ENCODE measurements at regions not wholly inside any gene's neighbourhood (a gene's known extent, or its start where the extent isn't known, plus 50 kb on each side); places are given as distances from the start of the nearest gene placed in this dataset.

GRCh38 chr2:236728916-236729670 lies 159.5 kb downstream of the ACKR3 start:
- POLR2A ChIA-PET: no interaction called here
- BruUV-seq (replicated peaks): no TSS peak
- CTCF ChIA-PET (ENCODE audit: low intra/inter-chr PET ratio): no interaction called here

GRCh38 chr2:236730393-236730792 lies 160.8 kb downstream of the ACKR3 start:
- DNase-seq (ENCODE audit: extremely low read depth in 1 of 4, low spot score in 3 of 4): no peak
- Histone ChIP-seq H3K36me3 (ENCODE audit: control insufficient read depth, insufficient read depth, low read length) (no peaks in the 10 kb centered on the region), H3K4me1 (replicated peaks in 1 of 2; ENCODE audit: control insufficient read depth in 2 of 2, insufficient read depth in 2 of 2, low read length in 2 of 2) (no peaks in the 10 kb centered on the region; a peak in 1 of 5 replicates), H3K27me3 (ENCODE audit: control insufficient read depth in 2 of 2, insufficient read depth in 2 of 2, low read length in 2 of 2) (peaks cover 2 to 30% of the 10 kb centered on the region in 2 experiments; a peak in 4 of 5 replicates), H3K27ac (ENCODE audit: extremely low read depth, low read depth, low read length) (no peak overlapping the region), H4K20me1 (replicated peaks; ENCODE audit: control insufficient read depth, insufficient read depth, low read length) (no peaks in the 10 kb centered on the region), H3K4me2 (ENCODE audit: insufficient read depth, low read length) (no peak overlapping the region), H3K9ac (ENCODE audit: insufficient read depth in 1 of 2, low read depth in 2 of 2, low read length in 2 of 2) (no peak overlapping the region), H2AFZ (ENCODE audit: low read depth, low read length) (no peak overlapping the region), H3K9me3 (replicated peaks; ENCODE audit: control insufficient read depth, insufficient read depth, low read depth, low read length) (no peaks in the 10 kb centered on the region), H3K79me2 (ENCODE audit: control insufficient read depth, insufficient read depth, low read length) (no peaks in the 10 kb centered on the region), H3K9me1 (ENCODE audit: control insufficient read depth, insufficient read depth, low read length) (no peaks in the 10 kb centered on the region), H3K4me3 (no peak overlapping the region)
- ATAC-seq: no peak
- WGBS (ENCODE audit: insufficient coverage, low coverage, missing lambda C conversion rate): 0% methylated on average over 10 of the region's 10 CpGs
- no peak for FAIRE-seq
- in situ Hi-C loops (cut with MboI): no loop called here
- CTCF ChIA-PET (ENCODE audit: low intra/inter-chr PET ratio): no interaction called here
- BruUV-seq (replicated peaks): no TSS peak
- POLR2A ChIA-PET: no interaction called here
- intact Hi-C loops (cut with micrococcal nuclease): no loop called here
- no peak for TF ChIP-seq CBFA2T2 (conservative IDR thresholded peaks at IDR 0.05)
- TF ChIP-seq NR1H2 (CRISPR knock-in tag; IDR thresholded peaks at IDR 0.05): no peak
- no peak for TF ChIP-seq FOXP4 (CRISPR knock-in tag; IDR thresholded peaks at IDR 0.05; ENCODE audit: borderline replicate concordance)
- no peak for TF ChIP-seq NFE2 (IDR thresholded peaks at IDR 0.05; ENCODE audit: low read depth)
- no peak for TF ChIP-seq ZNF165 (CRISPR knock-in tag; IDR thresholded peaks at IDR 0.05; ENCODE audit: borderline replicate concordance)
- TF ChIP-seq TEAD4 (IDR thresholded peaks at IDR 0.05; ENCODE audit: low read length): no peak
- TF ChIP-seq TEAD4 (CRISPR knock-in tag; IDR thresholded peaks at IDR 0.05; ENCODE audit: borderline replicate concordance): no peak
- no peak for TF ChIP-seq PRPF4 (IDR thresholded peaks at IDR 0.05; ENCODE audit: insufficient read depth, low read depth, low read length, poor library complexity, severe bottlenecking)
- no peak for TF ChIP-seq ELF4 (CRISPR knock-in tag; IDR thresholded peaks at IDR 0.05)
- no peak for TF ChIP-seq ZNF707 (CRISPR knock-in tag; conservative IDR thresholded peaks at IDR 0.05)
- TF ChIP-seq SRSF1 (IDR thresholded peaks at IDR 0.05; ENCODE audit: low read depth, low read length): no peak

More at GRCh38 chr2:236728916-236729670, 159.5 kb downstream of the ACKR3 start:
- WGBS (ENCODE audit: insufficient coverage, low coverage, missing lambda C conversion rate): 1% methylated on average over 12 of the region's 13 CpGs
- Histone ChIP-seq H3K4me1 (replicated peaks in 1 of 2; ENCODE audit: control insufficient read depth in 2 of 2, insufficient read depth in 2 of 2, low read length in 2 of 2) (no peaks in the 10 kb centered on the region; a peak in 1 of 5 replicates), H3K27ac (ENCODE audit: extremely low read depth, low read depth, low read length) (no peak overlapping the region), H3K27me3 (ENCODE audit: control insufficient read depth in 2 of 2, insufficient read depth in 2 of 2, low read length in 2 of 2) (peaks cover 2 to 30% of the 10 kb centered on the region in 2 experiments; a peak in 4 of 5 replicates), H3K9me3 (replicated peaks; ENCODE audit: control insufficient read depth, insufficient read depth, low read depth, low read length) (no peaks in the 10 kb centered on the region), H3K9me1 (ENCODE audit: control insufficient read depth, insufficient read depth, low read length) (no peaks in the 10 kb centered on the region), H3K4me2 (ENCODE audit: insufficient read depth, low read length) (no peak overlapping the region), H3K4me3 (no peak overlapping the region), H2AFZ (ENCODE audit: low read depth, low read length) (no peak overlapping the region), H3K79me2 (ENCODE audit: control insufficient read depth, insufficient read depth, low read length) (no peaks in the 10 kb centered on the region), H3K36me3 (ENCODE audit: control insufficient read depth, insufficient read depth, low read length) (no peaks in the 10 kb centered on the region), H4K20me1 (replicated peaks; ENCODE audit: control insufficient read depth, insufficient read depth, low read length) (no peaks in the 10 kb centered on the region), H3K9ac (ENCODE audit: insufficient read depth in 1 of 2, low read depth in 2 of 2, low read length in 2 of 2) (no peak overlapping the region)
- DNase-seq (ENCODE audit: extremely low read depth in 1 of 4, low spot score in 3 of 4) (no peak), FAIRE-seq (no peak), ATAC-seq (no peak)
- intact Hi-C loops (cut with micrococcal nuclease): no loop called here
- TF ChIP-seq HOXB6 (CRISPR knock-in tag; IDR thresholded peaks at IDR 0.05; ENCODE audit: borderline replicate concordance) (no peak), POLR2B (IDR thresholded peaks at IDR 0.05; ENCODE audit: low read depth, partially characterized antibody) (no peak), ZNF644 (tag; IDR thresholded peaks at IDR 0.05; ENCODE audit: low read depth) (no peak), FIP1L1 (IDR thresholded peaks at IDR 0.05; ENCODE audit: low read depth, low read length, poor library complexity, severe bottlenecking) (no peak), CBFA2T3 (IDR thresholded peaks at IDR 0.05) (no peak), ZNF445 (CRISPR knock-in tag; IDR thresholded peaks at IDR 0.05; ENCODE audit: low read depth) (no peak), NR2F6 (CRISPR knock-in tag; IDR thresholded peaks at IDR 0.05) (no peak), ZNF124 (CRISPR knock-in tag; IDR thresholded peaks at IDR 0.05) (no peak), MAFG (tag; conservative IDR thresholded peaks at IDR 0.05) (no peak)
- in situ Hi-C loops (cut with MboI): no loop called here

Data from K562 (cell line).